ENCODE measurements at regions not wholly inside any gene's neighbourhood (a gene's known extent, or its start where the extent isn't known, plus 50 kb on each side); places are given as distances from the start of the nearest gene placed in this dataset.
"Not testable (repeated sequence)": the region's sequence is repeated elsewhere in the genome, so short reads cannot be mapped to it uniquely, and the experiment has no call there.

DNA sequence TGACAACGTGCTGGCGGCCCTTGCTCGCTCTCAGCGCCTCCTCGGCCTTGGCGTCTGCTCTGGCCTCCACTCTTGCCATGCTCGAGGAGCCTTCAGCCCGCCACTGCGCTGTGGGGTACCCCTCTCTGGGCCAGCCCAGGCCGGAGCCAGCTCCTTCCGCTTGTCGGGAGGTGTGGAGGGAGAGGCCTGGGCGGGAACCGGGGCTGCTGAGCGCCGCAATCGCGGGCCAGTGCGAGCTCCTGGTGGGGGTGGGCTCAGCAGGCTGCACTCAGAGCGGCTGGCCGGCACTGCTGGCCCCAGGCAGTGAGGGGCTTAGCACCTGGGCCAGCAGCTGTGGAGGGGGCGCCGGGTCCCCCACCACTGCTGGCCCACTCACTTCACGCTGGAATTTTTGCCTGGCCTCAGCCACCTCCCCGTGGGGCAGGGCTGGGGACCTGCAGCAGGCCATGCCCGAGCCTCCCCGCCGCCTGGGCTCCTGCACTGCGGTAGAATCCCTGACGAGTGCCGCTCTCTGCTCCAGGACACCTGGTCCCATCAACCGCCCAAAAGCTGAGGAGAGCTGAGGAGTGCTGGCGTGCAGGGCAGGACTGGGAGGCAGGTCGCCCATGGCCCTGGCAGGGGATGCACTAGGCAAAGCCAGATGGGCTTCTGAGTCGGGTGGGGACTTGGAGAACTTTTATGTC lies 372.2 kb upstream of the NRG3 start:
- Histone ChIP-seq H3K9me2 (no peaks in the 10 kb centered on the region), H3K79me2 (ENCODE audit: insufficient read depth) (no peaks in the 10 kb centered on the region), H2AFZ (ENCODE audit: low read depth) (no peak overlapping the region), H3K36me3 (replicated peaks in 1 of 2; ENCODE audit: control insufficient read depth in 1 of 2, insufficient read depth in 2 of 2, low read length in 1 of 2) (no peaks in the 10 kb centered on the region), H3K9me3 (no peaks in the 10 kb centered on the region), H3K27ac (ENCODE audit: low read depth in 2 of 2, low read length in 1 of 2) (no peak overlapping the region), H3K4me2 (no peak overlapping the region), H3K4me3 (ENCODE audit: low read depth in 2 of 2, low read length in 1 of 2) (no peak overlapping the region), H4K20me1 (ENCODE audit: insufficient read depth) (no peaks in the 10 kb centered on the region), H3F3A (replicated peaks; ENCODE audit: insufficient read depth) (no peaks in the 10 kb centered on the region), H3K4me1 (ENCODE audit: control insufficient read depth in 1 of 2, insufficient read depth in 2 of 2, low read depth in 1 of 2, low read length in 1 of 2) (no peaks in the 10 kb centered on the region), H3K9ac (no peak overlapping the region), H3K27me3 (ENCODE audit: insufficient read depth) (no peaks in the 10 kb centered on the region)
- CTCF ChIA-PET = no interaction called here
- TF ChIP-seq RXRA (IDR thresholded peaks at IDR 0.05; ENCODE audit: borderline replicate concordance, low read depth) = no peak
- TF ChIP-seq RAD21 (IDR thresholded peaks at IDR 0.05; ENCODE audit: low read length) = no peak
- TF ChIP-seq, protein P1, sequence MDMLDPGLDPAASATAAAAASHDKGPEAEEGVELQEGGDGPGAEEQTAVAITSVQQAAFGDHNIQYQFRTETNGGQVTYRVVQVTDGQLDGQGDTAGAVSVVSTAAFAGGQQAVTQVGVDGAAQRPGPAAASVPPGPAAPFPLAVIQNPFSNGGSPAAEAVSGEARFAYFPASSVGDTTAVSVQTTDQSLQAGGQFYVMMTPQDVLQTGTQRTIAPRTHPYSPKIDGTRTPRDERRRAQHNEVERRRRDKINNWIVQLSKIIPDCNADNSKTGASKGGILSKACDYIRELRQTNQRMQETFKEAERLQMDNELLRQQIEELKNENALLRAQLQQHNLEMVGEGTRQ (IDR thresholded peaks at IDR 0.05; ENCODE audit: borderline replicate concordance, low read depth, low read length) = no peak
- no peak for TF ChIP-seq SIN3A (IDR thresholded peaks at IDR 0.05; ENCODE audit: borderline replicate concordance, low read depth, low read length)
- no peak for TF ChIP-seq FOSL2 (IDR thresholded peaks at IDR 0.05; ENCODE audit: borderline replicate concordance, low read depth)
- TF ChIP-seq, protein P2, sequence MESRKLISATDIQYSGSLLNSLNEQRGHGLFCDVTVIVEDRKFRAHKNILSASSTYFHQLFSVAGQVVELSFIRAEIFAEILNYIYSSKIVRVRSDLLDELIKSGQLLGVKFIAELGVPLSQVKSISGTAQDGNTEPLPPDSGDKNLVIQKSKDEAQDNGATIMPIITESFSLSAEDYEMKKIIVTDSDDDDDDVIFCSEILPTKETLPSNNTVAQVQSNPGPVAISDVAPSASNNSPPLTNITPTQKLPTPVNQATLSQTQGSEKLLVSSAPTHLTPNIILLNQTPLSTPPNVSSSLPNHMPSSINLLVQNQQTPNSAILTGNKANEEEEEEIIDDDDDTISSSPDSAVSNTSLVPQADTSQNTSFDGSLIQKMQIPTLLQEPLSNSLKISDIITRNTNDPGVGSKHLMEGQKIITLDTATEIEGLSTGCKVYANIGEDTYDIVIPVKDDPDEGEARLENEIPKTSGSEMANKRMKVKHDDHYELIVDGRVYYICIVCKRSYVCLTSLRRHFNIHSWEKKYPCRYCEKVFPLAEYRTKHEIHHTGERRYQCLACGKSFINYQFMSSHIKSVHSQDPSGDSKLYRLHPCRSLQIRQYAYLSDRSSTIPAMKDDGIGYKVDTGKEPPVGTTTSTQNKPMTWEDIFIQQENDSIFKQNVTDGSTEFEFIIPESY (IDR thresholded peaks at IDR 0.05; ENCODE audit: borderline replicate concordance, low read depth) = no peak
- TF ChIP-seq RCOR1 (IDR thresholded peaks at IDR 0.05; ENCODE audit: low read length) = no peak
- TF ChIP-seq MEF2A (IDR thresholded peaks at IDR 0.05; ENCODE audit: borderline replicate concordance, low read depth) = no peak
- no peak for TF ChIP-seq JUND (IDR thresholded peaks at IDR 0.05)
- no peak for TF ChIP-seq NFIC (IDR thresholded peaks at IDR 0.05; ENCODE audit: borderline replicate concordance)
- no peak for TF ChIP-seq TCF12 (IDR thresholded peaks at IDR 0.05)
- TF ChIP-seq FOXM1 (IDR thresholded peaks at IDR 0.05; ENCODE audit: low read depth) = no peak
- TF ChIP-seq REST (IDR thresholded peaks at IDR 0.05; ENCODE audit: low read depth, low read length) = no peak
- no peak for TF ChIP-seq MXI1 (IDR thresholded peaks at IDR 0.05; ENCODE audit: low read depth, low read length)
- DNase-seq = no peak
- POLR2A ChIA-PET = no interaction called here
- 27% methylated on average over 30 of the region's 35 CpGs for WGBS (ENCODE audit: low lambda C conversion rate)

- DNase-seq; H3K9me2 ChIP-seq; H3K4me1 ChIP-seq (ENCODE audit: control insufficient read depth in 1 of 2, insufficient read depth in 2 of 2, low read depth in 1 of 2, low read length in 1 of 2); H3K27me3 ChIP-seq (ENCODE audit: insufficient read depth); H3K79me2 ChIP-seq (ENCODE audit: insufficient read depth); POLR2A ChIA-PET; H3K9me3 ChIP-seq; H3F3A ChIP-seq (replicated peaks; ENCODE audit: insufficient read depth); H2AFZ ChIP-seq (ENCODE audit: low read depth); H3K4me3 ChIP-seq (ENCODE audit: low read depth in 2 of 2, low read length in 1 of 2); H3K27ac ChIP-seq (ENCODE audit: low read depth in 2 of 2, low read length in 1 of 2); H3K9ac ChIP-seq; CTCF ChIA-PET; H4K20me1 ChIP-seq (ENCODE audit: insufficient read depth); H3K36me3 ChIP-seq (replicated peaks in 1 of 2; ENCODE audit: control insufficient read depth in 1 of 2, insufficient read depth in 2 of 2, low read length in 1 of 2); H3K4me2 ChIP-seq: not testable (repeated sequence)
- 61% methylated on average over 17 of the region's 25 CpGs for WGBS (ENCODE audit: low lambda C conversion rate)
Measured at GRCh38 chr10:81505777-81506176, 369.2 kb upstream of the NRG3 start.
